SK-N-DZ (cell line): ENCODE measurements at regions not wholly inside any gene's neighbourhood (a gene's known extent, or its start where the extent isn't known, plus 50 kb on each side); places are given as distances from the start of the nearest gene placed in this dataset.

ENCODE experiments used
- DNase-seq: peaks from one replicate; pipeline ENCODE4 v3.0.0-alpha.2; 2015; ENCODE audit warnings: low spot score

DNA sequence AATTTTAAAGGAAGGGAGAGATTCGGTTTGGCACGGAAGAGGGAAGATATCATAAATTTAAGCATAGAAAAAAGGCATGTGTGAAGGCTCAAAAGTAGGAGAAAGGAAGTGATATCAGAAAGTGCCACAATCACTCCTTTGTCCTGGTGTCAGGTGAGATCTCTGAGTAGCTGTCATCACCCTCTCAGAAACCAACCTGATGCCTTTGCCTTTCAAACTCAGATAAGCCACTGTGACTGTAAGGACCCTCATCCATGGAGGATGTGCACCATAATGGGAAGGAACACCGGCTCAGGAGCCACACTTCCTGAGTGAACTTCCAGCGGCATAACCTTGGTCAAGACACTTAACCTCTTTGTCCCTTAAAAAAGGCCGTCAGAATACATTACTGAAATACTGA, 318.7 kb upstream of the SEMA6D start:
- peak; percentile 22 for DNase-seq

DNA sequence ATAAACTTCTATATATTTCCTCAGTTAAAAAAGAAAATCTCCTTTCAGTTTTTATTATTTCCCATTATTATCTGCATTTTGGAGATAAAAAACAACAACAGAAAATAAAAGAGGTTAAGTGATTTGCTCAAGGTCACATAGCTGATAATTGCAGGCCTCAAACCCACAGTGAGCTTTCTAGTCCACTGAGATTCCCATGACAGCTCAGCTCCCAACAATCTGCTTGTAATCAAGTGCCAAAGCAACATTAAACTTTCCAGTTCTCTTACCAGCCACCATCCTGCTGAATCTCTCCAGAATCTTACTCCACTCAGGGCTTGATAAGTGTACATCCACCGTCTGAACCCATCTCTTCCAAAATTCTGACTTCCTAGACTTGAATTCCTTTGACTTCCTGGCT, 318.2 kb upstream of the SEMA6D start:
- DNase-seq: no peak

DNA sequence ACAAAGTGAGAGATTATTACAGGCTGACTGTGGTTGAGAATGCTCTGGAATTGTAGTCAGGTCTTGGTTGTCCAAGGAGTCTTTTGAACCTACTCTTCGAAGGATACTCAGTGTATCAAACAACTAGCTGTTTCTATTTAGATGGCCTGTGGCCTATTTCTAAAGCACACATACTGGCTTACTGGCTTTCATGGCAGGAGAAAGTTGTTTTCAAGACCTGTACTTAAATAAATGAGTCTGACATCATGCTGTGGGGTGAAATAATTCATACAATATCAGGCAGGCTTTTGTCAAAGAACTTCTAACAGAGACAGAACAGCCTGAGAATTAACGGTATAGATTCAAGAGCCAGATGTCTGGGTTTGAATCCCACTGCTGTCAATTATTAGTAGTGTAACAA, 316.7 kb upstream of the SEMA6D start:
- DNase-seq: no peak

DNA sequence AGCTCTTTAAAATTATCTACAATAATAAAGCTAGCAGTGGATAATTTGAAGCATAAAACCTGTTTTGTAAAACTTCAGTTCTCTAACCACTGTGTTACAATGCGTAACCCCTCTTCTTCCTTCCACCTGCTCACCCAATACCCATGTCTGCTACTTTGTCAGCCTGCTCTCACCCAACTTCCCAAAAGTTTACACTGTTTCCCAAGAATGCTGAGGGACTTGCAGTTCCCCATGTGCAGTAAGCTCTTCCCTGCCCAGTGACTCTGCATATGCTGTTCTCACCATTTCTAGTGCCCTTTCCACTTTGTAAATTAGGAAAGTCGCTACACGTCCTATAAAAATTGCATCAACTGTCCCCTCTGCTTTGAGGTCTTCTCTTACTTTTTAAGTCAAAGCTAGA, 315.9 kb upstream of the SEMA6D start:
- no peak for DNase-seq

DNA sequence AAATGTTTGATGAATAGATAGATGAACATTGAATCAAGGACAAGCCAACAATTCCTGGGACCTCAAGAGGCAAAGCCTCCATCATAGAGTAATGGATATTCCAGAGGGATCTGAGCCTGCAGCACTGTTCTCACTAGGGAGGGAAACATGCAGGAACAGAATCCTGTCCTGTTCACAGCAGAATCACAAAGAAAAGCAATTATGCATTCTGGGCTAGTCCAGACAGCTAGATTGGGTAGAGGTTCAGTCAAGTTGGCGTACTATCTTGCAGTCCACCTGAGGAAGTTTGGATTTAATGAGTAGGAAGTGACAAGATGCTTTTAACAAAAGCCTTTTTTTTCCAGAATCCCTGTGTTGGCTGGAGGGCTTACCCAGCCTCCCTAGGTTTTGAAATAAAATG, 314.5 kb upstream of the SEMA6D start:
- no peak for DNase-seq

DNA sequence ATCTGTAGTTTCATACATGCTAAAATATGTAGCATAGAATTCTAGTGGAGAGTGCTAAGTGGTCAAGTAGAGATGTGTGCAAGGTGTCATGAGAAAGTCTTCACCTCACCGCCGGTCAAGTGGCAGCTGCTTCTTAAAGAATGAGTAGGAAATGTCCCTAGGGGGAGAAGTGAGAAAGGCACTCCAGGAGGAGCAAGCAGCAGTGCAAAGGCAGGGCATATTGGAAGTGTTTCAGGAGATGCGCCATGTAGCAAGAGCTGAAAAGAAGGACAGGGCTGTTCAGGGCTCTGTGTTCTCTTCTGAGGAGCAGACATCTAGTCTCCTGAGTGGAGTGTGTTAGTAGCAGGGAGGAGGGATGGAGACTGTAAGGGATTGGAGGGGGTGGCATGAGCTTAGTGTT, 312.4 kb upstream of the SEMA6D start:
- no peak for DNase-seq

DNA sequence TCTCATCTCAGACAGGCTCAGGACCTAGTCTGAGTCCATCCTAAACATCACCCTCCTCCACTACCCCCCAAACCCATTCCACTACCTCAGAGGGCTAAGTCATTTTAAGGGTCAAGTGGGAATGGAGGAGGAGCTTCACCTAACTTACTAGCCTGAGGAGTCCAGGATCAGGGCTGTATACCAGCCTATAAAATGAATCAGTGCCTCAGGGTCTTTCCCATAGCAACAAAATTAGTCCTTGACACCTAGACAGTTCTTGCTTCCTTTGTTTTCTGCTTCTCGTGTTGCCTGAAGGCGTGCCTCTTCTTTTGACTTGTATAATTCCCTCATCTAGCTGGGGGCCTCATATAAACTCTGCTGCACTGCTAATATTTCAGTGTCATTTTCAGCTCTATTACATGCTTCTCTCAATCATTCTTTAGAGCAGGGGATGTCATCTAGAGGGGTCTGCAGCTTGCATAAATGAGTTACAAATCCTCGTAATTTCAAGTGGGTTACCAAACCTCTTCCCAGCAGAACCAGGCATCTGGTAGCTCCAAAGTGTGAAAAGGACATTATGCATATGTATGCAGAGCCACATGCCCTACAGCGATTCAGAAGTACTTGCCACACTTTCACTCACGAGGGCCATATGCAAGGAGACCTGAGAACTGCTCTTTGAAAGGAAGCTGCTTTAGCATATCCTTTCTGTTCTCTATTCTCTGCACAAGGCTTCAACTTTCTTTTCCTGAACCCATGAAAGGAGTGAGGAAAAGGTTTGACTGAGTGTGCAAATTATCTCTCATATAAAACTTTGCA, 311.7 kb upstream of the SEMA6D start:
- DNase-seq: no peak

DNA sequence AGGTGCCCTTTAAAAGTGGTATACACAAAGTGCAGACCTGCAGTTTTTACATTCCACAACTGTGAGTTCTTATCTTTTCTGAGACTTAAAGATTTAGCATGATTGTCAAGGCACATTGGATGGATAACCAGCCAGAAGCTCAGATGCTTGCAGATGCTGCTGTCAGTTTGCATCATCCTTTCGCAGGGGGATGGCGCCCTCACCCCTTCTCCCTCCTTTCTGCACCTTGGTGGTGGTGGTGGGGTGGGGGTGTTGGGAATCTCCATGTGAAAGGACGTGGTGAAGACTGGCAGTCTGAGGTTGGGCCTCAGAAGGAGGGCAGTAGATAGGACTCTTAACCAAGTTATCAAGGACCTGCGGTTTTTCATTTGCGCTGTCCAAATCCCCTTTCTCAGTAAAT, 309.6 kb upstream of the SEMA6D start:
- DNase-seq: no peak

DNA sequence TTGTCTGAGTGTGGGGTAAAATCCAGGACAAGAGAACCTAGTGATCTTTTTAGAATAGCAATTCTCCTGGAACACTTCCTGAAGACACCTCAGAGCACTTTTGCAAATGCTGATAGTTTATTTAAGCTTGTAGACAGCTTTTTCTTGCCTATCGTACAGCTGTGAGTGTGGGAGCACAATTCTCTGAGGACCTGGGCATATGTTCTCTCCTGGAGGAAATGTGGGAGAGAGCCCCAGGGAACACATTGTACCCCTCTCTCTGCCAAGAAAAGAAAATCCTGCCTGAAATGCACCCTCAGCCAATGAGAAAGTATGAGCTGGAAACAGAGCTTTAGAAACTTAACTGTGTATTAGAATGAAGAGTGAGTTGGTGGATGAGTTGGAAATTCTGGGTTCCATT, 308.3 kb upstream of the SEMA6D start:
- no peak for DNase-seq

DNA sequence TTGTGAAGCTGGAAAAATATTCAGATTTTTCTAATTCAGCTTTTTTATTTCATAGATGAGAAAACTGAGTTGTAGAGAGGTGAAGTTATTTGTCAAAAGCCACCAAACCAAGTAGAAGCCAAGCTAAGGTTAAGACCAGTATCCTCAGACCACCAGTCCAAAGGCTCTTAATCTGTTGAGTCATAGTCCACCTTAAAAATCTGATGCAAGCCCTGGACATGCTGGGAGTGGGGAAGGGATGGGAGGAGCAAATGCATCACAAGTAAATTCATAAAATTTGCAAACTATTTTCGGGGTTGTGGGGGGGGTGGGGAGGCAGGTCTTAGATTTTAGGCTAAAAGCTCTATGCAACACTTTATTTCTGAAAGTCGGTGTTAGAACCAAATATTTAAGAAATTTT, 307.7 kb upstream of the SEMA6D start:
- DNase-seq: no peak

DNA sequence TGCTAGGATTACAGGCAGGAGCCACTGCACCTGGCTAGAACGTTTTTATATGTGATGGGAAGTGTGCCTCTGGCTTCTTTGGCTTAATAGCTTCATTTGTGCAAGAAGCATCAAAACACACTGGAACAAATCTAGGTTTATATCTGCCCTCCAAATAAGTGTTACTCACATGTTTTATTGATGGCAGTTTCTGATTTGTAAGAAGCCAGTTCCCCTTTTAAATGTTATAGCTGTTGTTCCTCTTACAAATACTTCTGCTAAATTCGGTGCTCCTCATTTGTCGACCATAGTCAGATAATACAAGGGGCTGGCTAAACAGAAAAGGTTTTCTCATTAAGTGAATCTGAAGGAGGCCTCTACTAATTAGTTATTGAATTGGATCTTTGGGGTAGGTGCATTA, 307.1 kb upstream of the SEMA6D start:
- no peak for DNase-seq

DNA sequence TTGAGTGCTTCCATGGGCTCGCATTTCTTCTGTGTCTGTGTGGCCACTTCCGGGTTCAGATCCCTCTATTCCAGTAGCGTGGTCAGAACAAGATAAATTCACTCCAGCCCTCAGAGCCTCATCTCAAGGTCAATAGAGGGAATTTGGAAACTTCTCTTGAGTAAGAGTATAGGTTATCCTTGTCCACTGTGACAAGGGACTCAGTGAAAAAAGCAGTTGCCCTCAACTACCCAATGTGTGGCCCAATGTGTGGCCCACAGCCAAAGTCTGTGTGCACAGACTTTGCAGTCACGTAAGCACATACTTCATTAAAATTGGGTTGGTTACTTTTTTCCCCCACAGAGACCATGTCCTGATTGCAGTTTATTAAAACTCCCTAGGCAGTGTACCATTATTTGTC, 305.6 kb upstream of the SEMA6D start:
- DNase-seq: no peak

DNA sequence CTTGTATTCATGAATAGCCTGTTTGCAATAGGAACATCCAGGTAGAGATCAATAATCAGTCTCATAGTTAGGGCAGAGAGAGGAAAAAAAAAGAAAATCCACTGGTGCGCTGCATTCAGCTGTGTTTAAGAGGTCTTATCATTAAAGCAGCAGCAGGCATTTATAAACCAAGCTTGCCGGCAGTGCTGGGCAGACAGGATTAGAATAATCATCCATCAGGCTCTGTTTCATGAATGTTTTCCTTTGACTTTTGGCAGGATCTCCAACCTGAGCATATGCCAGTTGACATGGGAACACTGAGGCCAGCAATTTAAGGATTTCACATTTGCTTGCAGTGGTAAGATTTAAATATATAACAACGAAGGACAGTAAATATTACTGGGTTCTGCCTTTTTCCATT, 305.2 kb upstream of the SEMA6D start:
- no peak for DNase-seq

DNA sequence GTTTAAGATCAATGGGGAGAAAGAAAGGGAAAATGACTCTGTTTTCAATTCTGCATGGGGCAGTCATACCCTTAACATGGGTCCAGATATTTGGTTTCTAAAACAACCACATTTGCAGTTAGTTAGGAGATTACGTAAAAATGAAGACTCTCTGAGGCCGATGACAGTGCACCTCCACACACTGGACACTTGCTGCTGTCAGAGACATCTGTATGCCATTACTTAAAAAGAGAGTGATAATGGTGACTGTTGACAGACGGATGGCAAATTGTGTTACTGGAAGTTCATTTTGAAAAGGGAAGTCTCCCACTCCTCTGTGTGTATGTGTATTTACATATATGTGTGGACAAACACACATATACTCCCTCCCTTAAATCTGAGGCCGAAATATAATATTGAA, 304.5 kb upstream of the SEMA6D start:
- DNase-seq: peak; percentile 43

DNA sequence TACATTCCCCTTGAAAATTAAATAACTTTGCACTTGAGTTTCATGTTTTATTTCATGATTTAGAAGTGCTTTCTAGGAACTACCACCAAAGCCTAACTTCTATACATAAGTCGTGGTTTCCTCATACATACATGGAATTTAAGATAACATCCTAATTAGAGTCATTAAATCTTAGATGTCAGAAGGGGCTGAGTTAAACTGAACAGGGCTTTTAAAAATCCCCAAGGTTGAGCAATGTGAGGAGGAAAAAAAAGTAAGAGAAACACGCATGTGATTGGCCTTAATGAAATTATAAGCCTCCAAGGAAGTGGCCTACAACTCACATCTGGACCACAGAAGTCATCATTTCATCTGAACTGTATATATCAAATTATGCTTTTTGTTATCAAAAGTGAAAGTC, 303.1 kb upstream of the SEMA6D start:
- peak; percentile 79 for DNase-seq

DNA sequence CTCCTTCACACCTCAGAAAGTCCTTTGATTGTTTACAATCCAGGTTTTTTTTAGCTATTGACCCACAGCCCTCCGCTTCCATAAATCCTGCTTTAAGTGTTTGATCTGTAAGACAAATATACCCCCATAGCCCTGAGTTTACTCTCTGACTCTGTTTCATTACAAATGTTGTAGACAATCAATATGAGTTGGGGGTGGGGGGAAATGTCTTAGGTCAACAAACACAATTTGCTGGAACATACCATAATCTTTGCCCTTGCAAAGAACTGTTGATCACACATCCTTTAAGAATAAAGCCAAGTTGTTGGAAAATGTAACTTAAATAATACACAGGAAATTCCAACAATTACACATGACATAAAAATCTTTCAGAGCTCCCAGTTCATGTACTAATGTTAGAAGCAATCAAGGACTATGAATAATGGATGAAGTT, 301.8 kb upstream of the SEMA6D start:
- DNase-seq: no peak

DNA sequence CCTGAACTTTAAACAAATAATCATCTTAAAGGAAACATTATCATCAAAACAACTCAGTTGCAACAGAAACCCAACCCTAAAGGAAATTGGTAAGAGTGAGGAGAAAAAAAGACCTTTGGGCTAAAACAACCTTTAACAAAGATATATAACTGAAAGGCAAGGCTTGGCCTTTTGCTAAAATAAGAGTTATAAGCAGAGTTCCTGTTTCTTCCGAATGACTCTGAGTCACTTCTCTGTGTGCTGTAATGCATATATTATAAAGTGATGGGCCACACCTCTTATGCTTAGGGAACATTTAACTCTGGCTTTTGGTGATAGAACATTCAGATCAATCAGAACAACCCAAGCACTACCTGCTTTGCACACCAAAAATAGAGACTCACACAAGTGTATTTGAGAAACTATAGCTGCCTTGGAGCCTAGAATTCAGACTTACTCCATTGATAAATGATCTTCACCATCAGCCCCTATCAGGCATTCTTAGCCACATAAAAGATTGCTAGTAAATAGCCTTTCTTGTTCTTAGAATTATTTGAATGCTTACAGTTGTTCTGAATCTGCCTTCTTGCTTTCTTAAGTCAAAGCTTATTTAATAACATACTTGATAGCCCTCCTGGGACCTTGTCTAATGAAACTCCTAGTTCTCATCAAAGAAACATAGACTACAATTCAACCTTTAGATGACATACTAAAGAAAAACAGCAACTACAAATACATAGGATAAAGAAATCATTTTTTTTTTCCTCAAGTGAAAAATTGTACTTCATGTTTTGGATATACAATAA, 294.2 kb upstream of the SEMA6D start:
- no peak for DNase-seq

DNA sequence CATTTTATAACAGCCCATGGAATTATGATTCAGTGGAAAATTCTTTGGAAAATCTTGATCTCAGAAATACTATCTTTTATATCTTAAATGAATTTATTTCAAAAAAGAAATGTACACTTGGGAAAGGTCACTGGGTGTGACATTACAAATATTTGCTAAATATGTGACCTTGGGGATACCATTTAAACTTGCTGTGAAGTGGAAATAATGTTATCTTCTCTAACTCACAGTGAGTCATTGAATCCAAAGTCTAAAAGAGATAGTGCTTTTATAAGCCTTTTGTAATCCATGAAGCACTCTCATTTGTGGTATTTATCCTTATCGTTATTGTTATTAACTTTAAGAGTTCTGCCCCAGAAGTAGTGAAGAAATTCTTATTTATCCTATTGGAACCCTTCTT, 289.8 kb upstream of the SEMA6D start:
- no peak for DNase-seq

DNA sequence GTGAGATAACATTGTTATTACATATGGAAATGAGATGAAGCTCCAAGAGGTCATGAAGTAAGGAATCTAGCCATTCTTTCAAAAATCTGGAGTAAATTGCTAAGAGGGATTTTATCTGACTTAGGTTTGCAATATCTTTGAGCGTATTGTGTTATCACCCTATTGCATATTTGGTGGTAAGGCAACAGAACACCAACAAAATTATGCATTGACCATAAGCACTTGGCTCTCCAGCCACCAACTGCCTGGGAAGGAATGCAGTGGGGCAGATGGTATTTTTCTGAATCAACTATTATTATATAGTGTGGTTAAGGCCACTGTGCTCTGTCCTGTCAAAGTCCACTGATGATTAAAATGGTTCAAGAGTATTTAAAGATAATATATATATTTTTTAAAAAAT, 287.9 kb upstream of the SEMA6D start:
- no peak for DNase-seq

DNA sequence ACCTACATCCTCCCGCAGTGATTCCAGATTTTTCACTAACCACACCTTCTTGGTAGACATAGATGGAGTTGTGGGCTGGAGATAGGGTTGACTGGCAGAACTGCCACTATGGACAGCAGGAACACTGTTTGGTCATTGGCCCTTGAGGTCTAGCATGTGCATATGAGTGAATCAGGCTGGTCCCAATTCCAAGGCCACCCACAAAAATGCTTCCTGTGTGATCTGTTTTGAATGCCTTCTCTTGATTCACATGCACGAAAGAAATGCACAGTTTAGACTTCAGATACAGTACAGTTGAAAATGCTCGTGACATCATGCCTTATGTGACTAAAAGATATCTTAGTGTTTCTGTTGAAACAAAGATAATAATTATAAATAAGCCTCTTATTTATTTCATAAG, 285.8 kb upstream of the SEMA6D start:
- no peak for DNase-seq

DNA sequence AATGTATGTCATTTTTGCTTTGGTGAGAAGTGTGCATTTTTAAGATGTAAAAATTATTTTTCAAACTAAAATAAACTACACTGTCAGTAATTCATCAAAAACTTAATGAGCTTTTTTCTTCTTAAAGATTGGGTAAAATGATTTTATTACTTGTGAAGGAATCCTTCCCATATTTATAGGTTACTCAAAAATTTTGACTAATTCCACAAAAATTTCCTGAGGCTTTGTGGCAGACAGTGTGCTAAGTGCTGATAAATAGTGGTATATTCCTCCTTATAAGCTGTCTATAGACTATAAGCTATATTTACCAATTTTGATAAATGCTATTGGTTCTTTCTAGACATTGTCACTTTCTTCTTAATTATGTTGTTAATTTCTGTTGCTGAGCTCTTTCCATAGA, 284.5 kb upstream of the SEMA6D start:
- no peak for DNase-seq

DNA sequence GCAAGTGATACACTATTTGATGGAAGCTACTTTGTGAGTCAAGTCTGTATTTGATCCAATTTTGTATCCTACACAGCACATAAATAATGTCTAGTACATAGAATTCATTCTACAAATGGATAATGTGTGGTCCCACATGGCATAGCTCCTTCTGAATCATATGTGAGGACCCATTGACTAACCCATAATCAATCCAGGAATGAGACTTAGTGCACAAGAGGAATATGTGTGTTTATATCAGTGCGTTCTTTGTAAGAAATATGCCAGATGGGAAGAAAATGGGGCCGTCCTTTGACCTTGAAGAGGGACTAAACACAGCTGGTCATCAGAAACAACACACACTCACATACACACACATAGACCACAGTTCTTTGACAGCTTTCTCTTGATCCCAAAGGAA, 282.7 kb upstream of the SEMA6D start:
- DNase-seq: no peak

DNA sequence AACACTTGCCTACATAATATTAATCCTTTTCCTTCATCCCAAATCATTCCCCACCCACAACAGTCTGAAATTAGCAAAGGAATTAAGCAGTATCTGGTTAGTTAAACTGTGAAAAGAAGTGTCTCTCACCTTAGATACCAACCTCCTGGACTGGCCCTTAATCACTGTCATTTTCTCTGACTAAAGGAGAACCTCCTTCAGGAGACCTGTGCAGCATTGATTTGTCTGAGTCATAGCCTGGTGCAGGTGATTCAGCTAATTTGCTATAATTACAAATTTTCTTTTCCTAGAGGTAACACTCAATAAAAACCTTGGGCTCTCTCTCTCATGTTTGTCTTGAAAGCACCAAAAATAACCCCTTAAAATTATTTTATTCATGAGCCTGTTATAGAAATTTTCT, 279.8 kb upstream of the SEMA6D start:
- DNase-seq: no peak
